ENCODE measurements at regions not wholly inside any gene's neighbourhood (a gene's known extent, or its start where the extent isn't known, plus 50 kb on each side); places are given as distances from the start of the nearest gene placed in this dataset.

DNA sequence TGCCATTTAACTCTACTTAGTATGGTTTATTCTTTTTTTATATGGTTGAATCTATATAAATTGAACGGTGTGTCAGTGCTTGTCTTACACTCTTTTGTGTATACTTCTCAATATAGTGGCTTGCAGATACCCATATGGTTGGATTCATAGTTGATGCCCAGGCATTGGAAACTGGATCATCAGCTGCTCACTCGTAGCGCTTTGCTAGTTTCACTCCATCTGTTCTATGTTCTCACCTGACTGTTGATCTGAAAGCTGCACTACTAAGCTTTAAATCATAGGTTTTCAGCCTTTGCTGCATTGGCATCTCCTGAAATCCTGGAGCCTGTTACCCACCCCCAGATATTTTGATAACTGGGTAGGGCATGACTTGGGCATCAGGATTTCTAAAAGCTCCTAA, 121.6 kb upstream of the DCLK2 start:
- Histone ChIP-seq H3K27ac (ENCODE audit: extremely low read depth, low read depth, low read length) (no peak overlapping the region), H3K9me3 (replicated peaks; ENCODE audit: control insufficient read depth, insufficient read depth, low read depth, low read length) (no peaks in the 10 kb centered on the region), H3K79me2 (ENCODE audit: control insufficient read depth, insufficient read depth, low read length) (no peaks in the 10 kb centered on the region), H3K4me2 (ENCODE audit: insufficient read depth, low read length) (no peak overlapping the region), H3K27me3 (ENCODE audit: control insufficient read depth in 2 of 2, insufficient read depth in 2 of 2, low read length in 2 of 2) (no peaks in the 10 kb centered on the region), H3K9me1 (ENCODE audit: control insufficient read depth, insufficient read depth, low read length) (no peaks in the 10 kb centered on the region), H3K4me1 (replicated peaks in 1 of 2; ENCODE audit: control insufficient read depth in 2 of 2, insufficient read depth in 2 of 2, low read length in 2 of 2) (no peaks in the 10 kb centered on the region), H2AFZ (ENCODE audit: low read depth, low read length) (no peak overlapping the region), H3K9ac (ENCODE audit: insufficient read depth in 1 of 2, low read depth in 2 of 2, low read length in 2 of 2) (no peak overlapping the region), H3K36me3 (ENCODE audit: control insufficient read depth, insufficient read depth, low read length) (no peaks in the 10 kb centered on the region), H4K20me1 (replicated peaks; ENCODE audit: control insufficient read depth, insufficient read depth, low read length) (no peaks in the 10 kb centered on the region), H3K4me3 (no peak overlapping the region)
- ChIA-PET POLR2A (no interaction called here), CTCF (ENCODE audit: low intra/inter-chr PET ratio) (no interaction called here)
- BruUV-seq (replicated peaks): no TSS peak
- FAIRE-seq (no peak), DNase-seq (ENCODE audit: extremely low read depth in 1 of 4, low spot score in 3 of 4) (no peak), ATAC-seq (no peak)
- 0% methylated on average over 3 of the region's 3 CpGs for WGBS (ENCODE audit: insufficient coverage, low coverage, missing lambda C conversion rate)
- TF ChIP-seq, protein P1, sequence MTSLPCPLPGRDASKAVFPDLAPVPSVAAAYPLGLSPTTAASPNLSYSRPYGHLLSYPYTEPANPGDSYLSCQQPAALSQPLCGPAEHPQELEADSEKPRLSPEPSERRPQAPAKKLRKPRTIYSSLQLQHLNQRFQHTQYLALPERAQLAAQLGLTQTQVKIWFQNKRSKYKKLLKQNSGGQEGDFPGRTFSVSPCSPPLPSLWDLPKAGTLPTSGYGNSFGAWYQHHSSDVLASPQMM (CRISPR knock-in tag; IDR thresholded peaks at IDR 0.05): no peak
- no peak for TF ChIP-seq SIRT6 (IDR thresholded peaks at IDR 0.05; ENCODE audit: low read depth, low read length)
- no peak for TF ChIP-seq ZNF184 (CRISPR knock-in tag; IDR thresholded peaks at IDR 0.05)
- intact Hi-C loops (cut with micrococcal nuclease): no loop called here
- in situ Hi-C loops (cut with MboI): no loop called here

GRCh38 chr4:149961876-149962597, 116.2 kb upstream of the DCLK2 start:
- TF ChIP-seq, protein P2, sequence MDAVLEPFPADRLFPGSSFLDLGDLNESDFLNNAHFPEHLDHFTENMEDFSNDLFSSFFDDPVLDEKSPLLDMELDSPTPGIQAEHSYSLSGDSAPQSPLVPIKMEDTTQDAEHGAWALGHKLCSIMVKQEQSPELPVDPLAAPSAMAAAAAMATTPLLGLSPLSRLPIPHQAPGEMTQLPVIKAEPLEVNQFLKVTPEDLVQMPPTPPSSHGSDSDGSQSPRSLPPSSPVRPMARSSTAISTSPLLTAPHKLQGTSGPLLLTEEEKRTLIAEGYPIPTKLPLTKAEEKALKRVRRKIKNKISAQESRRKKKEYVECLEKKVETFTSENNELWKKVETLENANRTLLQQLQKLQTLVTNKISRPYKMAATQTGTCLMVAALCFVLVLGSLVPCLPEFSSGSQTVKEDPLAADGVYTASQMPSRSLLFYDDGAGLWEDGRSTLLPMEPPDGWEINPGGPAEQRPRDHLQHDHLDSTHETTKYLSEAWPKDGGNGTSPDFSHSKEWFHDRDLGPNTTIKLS (IDR thresholded peaks at IDR 0.05; ENCODE audit: borderline replicate concordance, low read depth): no peak
- no peak for TF ChIP-seq CHD2 (IDR thresholded peaks at IDR 0.05; ENCODE audit: low read depth, low read length)
- no peaks in the 10 kb centered on the region for H3K27me3 ChIP-seq (ENCODE audit: control insufficient read depth in 2 of 2, insufficient read depth in 2 of 2, low read length in 2 of 2)
- no TSS peak for BruUV-seq (replicated peaks)
- CTCF ChIA-PET (ENCODE audit: low intra/inter-chr PET ratio): no interaction called here
- H3K27ac ChIP-seq (ENCODE audit: extremely low read depth, low read depth, low read length): no peak overlapping the region
- no peak overlapping the region for H3K4me3 ChIP-seq
- POLR2A ChIA-PET: interaction anchor here (0.7 kb wide), 1 partner anchor 938 kb away, joined by 3 read pairs; no protein-coding TSS in a partner anchor
- no peak overlapping the region for H2AFZ ChIP-seq (ENCODE audit: low read depth, low read length)
- no peak overlapping the region for H3K4me2 ChIP-seq (ENCODE audit: insufficient read depth, low read length)
- intact Hi-C loops (cut with micrococcal nuclease): no loop called here
- ATAC-seq (no peak), FAIRE-seq (no peak), DNase-seq (ENCODE audit: extremely low read depth in 1 of 4, low spot score in 3 of 4) (no peak)
- H3K9me3 ChIP-seq (replicated peaks; ENCODE audit: control insufficient read depth, insufficient read depth, low read depth, low read length): no peaks in the 10 kb centered on the region
- H3K79me2 ChIP-seq (ENCODE audit: control insufficient read depth, insufficient read depth, low read length): no peaks in the 10 kb centered on the region
- 0% methylated on average over 5 of the region's 5 CpGs for WGBS (ENCODE audit: insufficient coverage, low coverage, missing lambda C conversion rate)
- H4K20me1 ChIP-seq (replicated peaks; ENCODE audit: control insufficient read depth, insufficient read depth, low read length): no peaks in the 10 kb centered on the region
- in situ Hi-C loops (cut with MboI): no loop called here
- H3K9ac ChIP-seq (ENCODE audit: insufficient read depth in 1 of 2, low read depth in 2 of 2, low read length in 2 of 2): no peak overlapping the region
- no peaks in the 10 kb centered on the region for H3K4me1 ChIP-seq (replicated peaks in 1 of 2; ENCODE audit: control insufficient read depth in 2 of 2, insufficient read depth in 2 of 2, low read length in 2 of 2)
- no peaks in the 10 kb centered on the region for H3K9me1 ChIP-seq (ENCODE audit: control insufficient read depth, insufficient read depth, low read length)
- H3K36me3 ChIP-seq (ENCODE audit: control insufficient read depth, insufficient read depth, low read length): no peaks in the 10 kb centered on the region

Measured in K562 (cell line).